DOHH2 (cell line): ENCODE measurements at regions not wholly inside any gene's neighbourhood (a gene's known extent, or its start where the extent isn't known, plus 50 kb on each side); places are given as distances from the start of the nearest gene placed in this dataset.

Experiments
- H3F3A ChIP-seq: fragments of 200-600 bp; sonication (generic), shearing (Covaris generic); 2 replicates; pipeline ENCODE4 v1.6.0; 2016; ENCODE audit warnings: antibody characterized with exemption, mild to moderate bottlenecking; ENCODE audit not compliant: control insufficient read depth, insufficient read depth
- H3K27ac ChIP-seq: fragments of 200-600 bp; sonication (generic); 2 replicates; pipeline ENCODE4 v1.5.1; 2014; ENCODE audit warnings: low read depth, mild to moderate bottlenecking, low read length, moderate library complexity
- H3K27me3 ChIP-seq: fragments of 200-600 bp; sonication (generic); 2 replicates; pipeline ENCODE4 v1.6.1; 2014; ENCODE audit warnings: mild to moderate bottlenecking, low read length, mixed read lengths; ENCODE audit not compliant: control insufficient read depth
- H3K36me3 ChIP-seq: fragments of 200-600 bp; sonication (generic); 2 replicates; pipeline ENCODE4 v1.6.1; 2014; ENCODE audit warnings: mild to moderate bottlenecking, low read length, moderate library complexity, mixed read lengths; ENCODE audit not compliant: control insufficient read depth
- H3K4me1 ChIP-seq: fragments of 200-600 bp; sonication (generic); 2 replicates; pipeline ENCODE4 v1.6.1; 2014; ENCODE audit warnings: mild to moderate bottlenecking, low read length, mixed read lengths; ENCODE audit not compliant: control insufficient read depth
- H3K4me2 ChIP-seq: fragments of 200-600 bp; sonication (generic); 2 replicates; pipeline ENCODE4 v1.6.0; 2014; ENCODE audit warnings: mild to moderate bottlenecking, low read length, moderate library complexity
- H3K4me3 ChIP-seq: fragments of 200-600 bp; sonication (generic); 2 replicates; pipeline ENCODE4 v1.5.1; 2014; ENCODE audit warnings: mild to moderate bottlenecking, low read length, mixed read lengths
- H3K79me2 ChIP-seq: fragments of 200-600 bp; sonication (generic); 2 replicates; pipeline ENCODE4 v1.6.1; 2014; ENCODE audit warnings: mild to moderate bottlenecking, low read length, mixed read lengths; ENCODE audit not compliant: control insufficient read depth
- H3K9me2 ChIP-seq: fragments of 200-600 bp; sonication (generic); replicated peaks from 2 replicates; pipeline ENCODE4 v1.6.1; 2014; ENCODE audit warnings: mild to moderate bottlenecking, low read length, mixed read lengths; ENCODE audit not compliant: control insufficient read depth
- H3K9me3 ChIP-seq: fragments of 200-600 bp; sonication (generic); 2 replicates; pipeline ENCODE4 v1.6.1; 2014; ENCODE audit warnings: antibody characterized with exemption, low read length, mixed read lengths; ENCODE audit not compliant: control insufficient read depth, insufficient read depth
- H4K20me1 ChIP-seq: fragments of 200-600 bp; sonication (generic); 2 replicates; pipeline ENCODE4 v1.6.0; 2014; ENCODE audit warnings: low read depth, mild to moderate bottlenecking, antibody characterized with exemption, low read length, moderate library complexity; ENCODE audit not compliant: control insufficient read depth, insufficient read depth
- CTCF ChIP-seq: fragments of 200-600 bp; sonication (generic); IDR thresholded peaks from one replicate; pipeline ENCODE4 v1.5.1; 2014; ENCODE audit warnings: antibody characterized with exemption, mild to moderate bottlenecking, low read depth, low read length; ENCODE audit not compliant: poor library complexity, severe bottlenecking
- EZH2phosphoT487 ChIP-seq: fragments of 200-600 bp; sonication (generic); IDR thresholded peaks from 2 replicates; pipeline ENCODE4 v1.6.1; 2017; ENCODE audit warnings: borderline replicate concordance, mild to moderate bottlenecking, antibody characterized with exemption, low read length, moderate library complexity, mixed read lengths

- Histone ChIP-seq H4K20me1 (no peaks in the 10 kb centered on the region), H3K79me2 (no peaks in the 10 kb centered on the region), H3K4me3 (no peak overlapping the region), H3F3A (no peaks in the 10 kb centered on the region), H3K27me3 (peaks cover 18% of the 10 kb centered on the region), H3K9me2 (no peaks in the 10 kb centered on the region), H3K9me3 (no peaks in the 10 kb centered on the region), H3K4me1 (no peaks in the 10 kb centered on the region), H3K27ac (no peak overlapping the region), H3K36me3 (no peaks in the 10 kb centered on the region), H3K4me2 (no peak overlapping the region)
- TF ChIP-seq EZH2phosphoT487, result no peak
- TF ChIP-seq CTCF, result no peak
These were observed 167.3 kb upstream of the RTL1 start for GRCh38 chr14:101070540-101071492.

- H3K27me3 ChIP-seq, result peaks cover 18% of the 10 kb centered on the region
- H3K4me3 ChIP-seq, result no peak overlapping the region
- H3K36me3 ChIP-seq, result no peaks in the 10 kb centered on the region
- H3K9me2 ChIP-seq, result no peaks in the 10 kb centered on the region
- no peaks in the 10 kb centered on the region for H3K9me3 ChIP-seq
- no peaks in the 10 kb centered on the region for H3K4me1 ChIP-seq
- H3K79me2 ChIP-seq, result no peaks in the 10 kb centered on the region
- H3K27ac ChIP-seq, result no peak overlapping the region
- no peaks in the 10 kb centered on the region for H4K20me1 ChIP-seq
- H3K4me2 ChIP-seq, result no peak overlapping the region
- TF ChIP-seq EZH2phosphoT487 (no peak), CTCF (no peak)
- no peaks in the 10 kb centered on the region for H3F3A ChIP-seq
These were observed 168.0 kb upstream of the RTL1 start for GRCh38 chr14:101071493-101071906.

- H3K27me3 ChIP-seq, result peaks cover 18% of the 10 kb centered on the region
- no peaks in the 10 kb centered on the region for H3K9me2 ChIP-seq
- no peak overlapping the region for H3K4me2 ChIP-seq
- no peaks in the 10 kb centered on the region for H3K79me2 ChIP-seq
- no peaks in the 10 kb centered on the region for H3K9me3 ChIP-seq
- no peak overlapping the region for H3K27ac ChIP-seq
- no peak overlapping the region for H3K4me3 ChIP-seq
- no peaks in the 10 kb centered on the region for H3K4me1 ChIP-seq
- no peaks in the 10 kb centered on the region for H4K20me1 ChIP-seq
- no peaks in the 10 kb centered on the region for H3K36me3 ChIP-seq
- no peak for TF ChIP-seq CTCF
- no peak for TF ChIP-seq EZH2phosphoT487
- no peaks in the 10 kb centered on the region for H3F3A ChIP-seq
These were observed 168.5 kb upstream of the RTL1 start for GRCh38 chr14:101072070-101072469.
